Uterus (tissue), 2 donors: ENCODE measurements at regions not wholly inside any gene's neighbourhood (a gene's known extent, or its start where the extent isn't known, plus 50 kb on each side); places are given as distances from the start of the nearest gene placed in this dataset.

Experiments
- POLR2A ChIP-seq, 2 donors: fragments of 450-650 bp; IDR thresholded peaks; one replicate each; pipeline ENCODE4 v1.6.1; 2016; ENCODE audit warnings: antibody characterized with exemption in 2 of 2, mild to moderate bottlenecking in 1 of 2, moderate library complexity in 1 of 2
- TF ChIP-seq, protein P1 (sequence below), 4 experiments: fragments of 200-600 bp in 2 of 4; fragments of 450-650 bp in 2 of 4; sonication (generic) in 2 of 4; IDR thresholded peaks; one replicate each; pipeline ENCODE4 v1.5.1; 2016 to 2019; ENCODE audit warnings: antibody characterized with exemption in 4 of 4, mild to moderate bottlenecking in 2 of 4, moderate library complexity in 1 of 4

GRCh38 chr2:129059476-129059875, 740.8 kb upstream of the HS6ST1 start:
- TF ChIP-seq, protein P1, sequence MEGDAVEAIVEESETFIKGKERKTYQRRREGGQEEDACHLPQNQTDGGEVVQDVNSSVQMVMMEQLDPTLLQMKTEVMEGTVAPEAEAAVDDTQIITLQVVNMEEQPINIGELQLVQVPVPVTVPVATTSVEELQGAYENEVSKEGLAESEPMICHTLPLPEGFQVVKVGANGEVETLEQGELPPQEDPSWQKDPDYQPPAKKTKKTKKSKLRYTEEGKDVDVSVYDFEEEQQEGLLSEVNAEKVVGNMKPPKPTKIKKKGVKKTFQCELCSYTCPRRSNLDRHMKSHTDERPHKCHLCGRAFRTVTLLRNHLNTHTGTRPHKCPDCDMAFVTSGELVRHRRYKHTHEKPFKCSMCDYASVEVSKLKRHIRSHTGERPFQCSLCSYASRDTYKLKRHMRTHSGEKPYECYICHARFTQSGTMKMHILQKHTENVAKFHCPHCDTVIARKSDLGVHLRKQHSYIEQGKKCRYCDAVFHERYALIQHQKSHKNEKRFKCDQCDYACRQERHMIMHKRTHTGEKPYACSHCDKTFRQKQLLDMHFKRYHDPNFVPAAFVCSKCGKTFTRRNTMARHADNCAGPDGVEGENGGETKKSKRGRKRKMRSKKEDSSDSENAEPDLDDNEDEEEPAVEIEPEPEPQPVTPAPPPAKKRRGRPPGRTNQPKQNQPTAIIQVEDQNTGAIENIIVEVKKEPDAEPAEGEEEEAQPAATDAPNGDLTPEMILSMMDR (IDR thresholded peaks at IDR 0.05) = no peak
- no peak for TF ChIP-seq POLR2A (IDR thresholded peaks at IDR 0.05)
